T-cell (primary cell): ENCODE measurements at regions not wholly inside any gene's neighbourhood (a gene's known extent, or its start where the extent isn't known, plus 50 kb on each side); places are given as distances from the start of the nearest gene placed in this dataset.
"Not testable (repeated sequence)": the region's sequence is repeated elsewhere in the genome, so short reads cannot be mapped to it uniquely, and the experiment has no call there.

Experiments
- ATAC-seq, 4 experiments: fragments of 200-7000 bp in 3 of 4; fragments of 150-1000 bp in 1 of 4; cut with Tn5 transposase; replicated peaks in 1 of 4; 1 replicate in 3 of 4; 2 replicates in 1 of 4; pipeline ENCODE4 v1.10.0; 2021; ENCODE audit warnings: moderate library complexity in 3 of 4, mild to moderate bottlenecking in 2 of 4, moderate number of reproducible peaks in 1 of 4
- CTCF ChIA-PET, 2 donors: fragments of 300-600 bp; sonication (Branson Sonifier 250); formaldehyde crosslinking; loops; one replicate each; lab custom pipeline; 2022; ENCODE audit warnings: antibody characterized with exemption in 2 of 2; lab: Charles Lee
- POLR2A ChIA-PET, 2 donors: fragments of 300-600 bp; sonication (Branson Sonifier 250); formaldehyde crosslinking; loops; one replicate each; lab custom pipeline; 2022; ENCODE audit warnings: antibody characterized with exemption in 2 of 2; lab: Charles Lee
- DNase-seq, 35 experiments: peaks; one replicate each; pipeline versions ENCODE4 v3.0.0 to v3.0.0-alpha.2; 2013 to 2023
- H3K27ac ChIP-seq: one replicate; pipeline ENCODE4 v1.5.1; 2013; ENCODE audit warnings: low read length
- H3K27me3 ChIP-seq, 2 experiments: replicated peaks in 1 of 2; 1 replicate in 1 of 2; 2 replicates in 1 of 2; pipeline versions ENCODE4 v1.6.1 to v1.7.0; 2013; ENCODE audit warnings: low read length in 1 of 2, mixed read lengths in 1 of 2; ENCODE audit not compliant: control insufficient read depth in 2 of 2, insufficient read depth in 2 of 2; ENCODE audit errors: extremely low read depth in 1 of 2
- H3K36me3 ChIP-seq, 2 donors: 1 replicate in 1 of 2; 2 replicates in 1 of 2; pipeline versions ENCODE4 v1.6.1 to v1.7.0; 2013; ENCODE audit warnings: low read length in 1 of 2; ENCODE audit not compliant: control insufficient read depth in 2 of 2, insufficient read depth in 1 of 2; ENCODE audit errors: extremely low read depth in 1 of 2
- H3K4me1 ChIP-seq, 2 experiments: 1 replicate in 1 of 2; 2 replicates in 1 of 2; pipeline versions ENCODE4 v1.6.1 to v1.7.0; 2013; ENCODE audit warnings: low read length in 2 of 2, mixed read lengths in 1 of 2; ENCODE audit not compliant: insufficient read depth in 2 of 2, control insufficient read depth in 1 of 2; ENCODE audit errors: extremely low read depth in 1 of 2
- H3K4me3 ChIP-seq, 2 donors: 1 replicate in 1 of 2; 2 replicates in 1 of 2; pipeline versions ENCODE4 v1.5.1 to v1.7.0; 2013; ENCODE audit warnings: mild to moderate bottlenecking in 2 of 2, low read length in 1 of 2, moderate library complexity in 1 of 2; ENCODE audit not compliant: control insufficient read depth in 1 of 2; ENCODE audit errors: extremely low read depth in 1 of 2
- H3K9me3 ChIP-seq: 2 replicates; pipeline ENCODE4 v1.7.0; 2013
- H3K27ac Mint-ChIP-seq, 2 donors: one replicate each; pipeline ENCODE4 v1.8.0; 2020 to 2021; ENCODE audit warnings: mild to moderate bottlenecking in 2 of 2, mixed read lengths in 2 of 2
- H3K27me3 Mint-ChIP-seq, 2 donors: one replicate each; pipeline ENCODE4 v1.8.0; 2021 to 2022; ENCODE audit warnings: mixed read lengths in 2 of 2
- H3K36me3 Mint-ChIP-seq: one replicate; pipeline ENCODE4 v1.8.0; 2021; ENCODE audit warnings: mixed read lengths
- H3K4me1 Mint-ChIP-seq, 3 donors: one replicate each; pipeline ENCODE4 v1.8.0; 2020 to 2022; ENCODE audit warnings: mixed read lengths in 3 of 3, mild to moderate bottlenecking in 1 of 3
- H3K4me3 Mint-ChIP-seq, 3 donors: one replicate each; pipeline ENCODE4 v1.8.0; 2020 to 2022; ENCODE audit warnings: mild to moderate bottlenecking in 3 of 3, mixed read lengths in 3 of 3, moderate library complexity in 3 of 3
- H3K9me3 Mint-ChIP-seq, 3 donors: one replicate each; pipeline ENCODE4 v1.8.0; 2020 to 2022; ENCODE audit warnings: mixed read lengths in 3 of 3
- WGBS: methylation state at CpG from one replicate; pipeline ENCODE4 v1.1.5; 2013; ENCODE audit warnings: missing lambda C conversion rate; ENCODE audit not compliant: insufficient coverage; 5-methylcytosine and 5-hydroxymethylcytosine counted together

- H3K27me3 Mint-ChIP-seq = no peaks in the 10 kb centered on the region
- Histone ChIP-seq H3K4me3 (no peak overlapping the region), H3K36me3 (no peaks in the 10 kb centered on the region), H3K4me1 (no peaks in the 10 kb centered on the region), H3K9me3 (no peaks in the 10 kb centered on the region), H3K27ac (no peak overlapping the region), H3K27me3 (no peaks in the 10 kb centered on the region)
- H3K36me3 Mint-ChIP-seq = no peaks in the 10 kb centered on the region
- no peak overlapping the region for H3K27ac Mint-ChIP-seq
- H3K4me1 Mint-ChIP-seq = no peaks in the 10 kb centered on the region
- ChIA-PET CTCF (interaction anchor here (0.5 to 0.8 kb wide), 3 partner anchors 241 to 790 kb away, joined by 3 to 6 read pairs (median 3); no protein-coding TSS in a partner anchor), POLR2A (no interaction called here)
- no peaks in the 10 kb centered on the region for H3K9me3 Mint-ChIP-seq
- H3K4me3 Mint-ChIP-seq = no peak overlapping the region
- no CpG with 5 or more reads among the region's 3 CpGs for WGBS
- no peak for DNase-seq
- no peak for ATAC-seq
These were observed 362.8 kb upstream of the RPS23 start for GRCh38 chr5:82640916-82641315.

GRCh38 chr5:82639393-82640144, 361.4 kb upstream of the RPS23 start:
- no peak overlapping the region for H3K4me3 Mint-ChIP-seq
- WGBS = 45% methylated on average over 1 of the region's 2 CpGs
- DNase-seq (no peak), ATAC-seq (no peak)
- no peak overlapping the region for H3K4me3 ChIP-seq
- no peak overlapping the region for H3K27ac Mint-ChIP-seq
- H3K4me1 Mint-ChIP-seq = no peaks in the 10 kb centered on the region
- H3K27ac ChIP-seq = no peak overlapping the region
- H3K36me3 Mint-ChIP-seq = no peaks in the 10 kb centered on the region
- H3K9me3 ChIP-seq = no peaks in the 10 kb centered on the region
- CTCF ChIA-PET = interaction anchor here in 1 of 2 donors (0.7 kb wide), 1 partner anchor 701 kb away, joined by 3 read pairs; no protein-coding TSS in a partner anchor
- no peaks in the 10 kb centered on the region for H3K4me1 ChIP-seq
- POLR2A ChIA-PET = no interaction called here
- H3K36me3 ChIP-seq = no peaks in the 10 kb centered on the region
- no peaks in the 10 kb centered on the region for H3K27me3 Mint-ChIP-seq
- H3K9me3 Mint-ChIP-seq = no peaks in the 10 kb centered on the region
- H3K27me3 ChIP-seq = no peaks in the 10 kb centered on the region

DNA sequence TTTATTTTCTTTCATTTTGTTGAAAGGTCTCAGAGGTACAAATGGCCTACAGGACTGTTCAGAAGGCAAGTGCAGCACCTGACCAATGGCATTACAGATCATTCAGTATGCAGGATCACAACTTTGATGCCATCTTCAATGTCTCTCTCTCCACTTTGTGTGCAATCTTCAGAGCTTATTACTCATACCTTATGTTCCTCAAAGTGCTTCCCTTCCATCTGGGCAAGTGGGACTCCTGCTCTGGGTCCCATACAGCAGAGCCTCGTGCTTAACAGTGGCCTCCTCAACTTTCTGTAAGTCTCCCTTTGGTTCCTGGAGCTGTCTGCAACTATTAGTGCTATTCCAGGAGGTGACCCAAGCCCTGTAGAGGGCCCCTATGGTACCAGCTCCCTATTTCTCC, 358.4 kb upstream of the RPS23 start:
- H3K27ac ChIP-seq = no peak overlapping the region
- no peaks in the 10 kb centered on the region for H3K27me3 Mint-ChIP-seq
- no peaks in the 10 kb centered on the region for H3K36me3 ChIP-seq
- DNase-seq (no peak), ATAC-seq (no peak)
- H3K27me3 ChIP-seq = no peaks in the 10 kb centered on the region
- 71% methylated on average over 1 of the region's 1 CpG for WGBS
- H3K4me1 Mint-ChIP-seq = no peaks in the 10 kb centered on the region
- H3K36me3 Mint-ChIP-seq = no peaks in the 10 kb centered on the region
- ChIA-PET POLR2A (no interaction called here), CTCF (no interaction called here)
- no peak overlapping the region for H3K4me3 Mint-ChIP-seq
- H3K4me3 ChIP-seq = no peak overlapping the region
- H3K9me3 Mint-ChIP-seq = no peaks in the 10 kb centered on the region
- H3K4me1 ChIP-seq = no peaks in the 10 kb centered on the region
- no peak overlapping the region for H3K27ac Mint-ChIP-seq
- H3K9me3 ChIP-seq = no peaks in the 10 kb centered on the region

DNA sequence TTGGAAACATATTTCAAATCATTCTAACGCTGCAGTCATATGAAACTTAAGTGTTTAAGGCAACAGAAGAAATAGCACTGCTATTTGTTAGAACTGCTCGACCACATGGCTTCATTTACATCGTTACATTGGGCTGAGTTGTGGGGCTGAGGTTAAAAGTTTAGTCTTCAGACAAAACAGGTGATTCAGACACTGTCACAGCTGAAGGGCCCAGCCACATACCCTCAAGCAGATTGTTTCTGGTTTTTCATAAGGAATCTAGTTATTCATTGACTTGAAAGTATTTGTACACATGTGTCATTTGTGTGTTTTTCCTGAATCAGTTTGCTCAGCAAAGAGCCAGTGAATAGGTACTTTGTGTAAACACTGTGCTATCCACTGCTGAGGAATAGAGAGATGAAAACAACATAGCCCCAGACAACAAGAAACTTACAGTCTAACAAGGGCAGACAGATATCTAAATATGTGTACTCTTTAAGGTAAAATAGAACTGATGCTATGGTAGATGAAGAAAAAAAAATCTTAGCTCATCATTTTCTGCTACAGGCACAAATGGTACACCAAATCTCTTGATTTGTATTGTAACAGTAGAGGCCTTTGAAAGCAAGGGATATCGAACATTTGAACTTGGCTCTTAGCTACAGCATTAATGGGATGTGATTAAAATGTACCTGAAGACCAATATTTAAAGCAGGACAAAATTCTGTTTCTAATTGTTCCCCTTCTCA, 357.6 kb upstream of the RPS23 start:
- ATAC-seq (no peak), DNase-seq (no peak)
- no peaks in the 10 kb centered on the region for H3K27me3 ChIP-seq
- no peaks in the 10 kb centered on the region for H3K4me1 ChIP-seq
- H3K9me3 ChIP-seq = no peaks in the 10 kb centered on the region
- H3K9me3 Mint-ChIP-seq = no peaks in the 10 kb centered on the region
- no peak overlapping the region for H3K27ac Mint-ChIP-seq
- no peaks in the 10 kb centered on the region for H3K36me3 Mint-ChIP-seq
- H3K27me3 Mint-ChIP-seq = no peaks in the 10 kb centered on the region
- H3K27ac ChIP-seq = no peak overlapping the region
- H3K4me3 Mint-ChIP-seq = no peak overlapping the region
- H3K36me3 ChIP-seq = no peaks in the 10 kb centered on the region
- POLR2A ChIA-PET = no interaction called here
- no peaks in the 10 kb centered on the region for H3K4me1 Mint-ChIP-seq
- WGBS = 83% methylated on average over 1 of the region's 4 CpGs
- H3K4me3 ChIP-seq = no peak overlapping the region
- CTCF ChIA-PET = no interaction called here

DNA sequence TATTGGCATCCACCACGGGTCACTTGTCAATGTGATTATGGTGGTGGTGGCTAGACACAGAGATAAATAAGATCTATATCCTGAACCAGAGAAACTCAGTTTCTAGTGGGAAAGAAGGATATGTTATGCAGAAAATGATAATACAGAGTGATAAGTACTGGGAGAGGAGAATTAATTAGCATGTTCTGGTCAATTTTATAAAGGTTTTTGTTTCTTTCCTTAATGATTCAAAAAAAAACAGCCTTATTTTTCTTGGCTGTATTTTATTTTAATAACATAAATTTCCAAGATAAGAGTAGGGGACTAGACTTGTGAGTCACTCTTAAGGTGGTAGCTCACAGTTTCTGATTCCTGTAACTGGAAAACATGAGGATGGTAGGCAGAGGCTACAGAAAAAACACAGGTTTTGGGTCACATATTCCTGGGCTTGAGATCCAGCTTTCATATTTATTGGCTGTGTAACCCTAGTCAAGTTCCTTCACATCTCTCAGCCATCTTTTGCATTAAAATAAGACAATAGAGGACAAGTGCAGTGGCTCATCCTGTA, 350.3 kb upstream of the RPS23 start:
- no peak overlapping the region for H3K27ac Mint-ChIP-seq
- no peak overlapping the region for H3K4me3 Mint-ChIP-seq
- H3K27me3 ChIP-seq = no peaks in the 10 kb centered on the region
- H3K36me3 ChIP-seq = no peaks in the 10 kb centered on the region
- no peaks in the 10 kb centered on the region for H3K4me1 Mint-ChIP-seq
- no peak overlapping the region for H3K4me3 ChIP-seq
- ATAC-seq (no peak), DNase-seq (no peak)
- H3K9me3 ChIP-seq = no peaks in the 10 kb centered on the region
- ChIA-PET CTCF (no interaction called here), POLR2A (no interaction called here)
- no CpG with 5 or more reads among the region's 1 CpG for WGBS
- H3K27ac ChIP-seq = no peak overlapping the region
- no peaks in the 10 kb centered on the region for H3K36me3 Mint-ChIP-seq
- H3K4me1 ChIP-seq = no peaks in the 10 kb centered on the region
- no peaks in the 10 kb centered on the region for H3K27me3 Mint-ChIP-seq
- H3K9me3 Mint-ChIP-seq = no peaks in the 10 kb centered on the region

GRCh38 chr5:82626905-82627591, 348.9 kb upstream of the RPS23 start:
- H3K27me3 Mint-ChIP-seq, H3K36me3 Mint-ChIP-seq, H3K4me3 ChIP-seq, H3K27me3 ChIP-seq, H3K27ac ChIP-seq, H3K4me3 Mint-ChIP-seq, POLR2A ChIA-PET, H3K4me1 ChIP-seq, CTCF ChIA-PET, H3K36me3 ChIP-seq, DNase-seq, H3K4me1 Mint-ChIP-seq, H3K9me3 Mint-ChIP-seq, H3K9me3 ChIP-seq, ATAC-seq, H3K27ac Mint-ChIP-seq: not testable (repeated sequence)
- WGBS = 64% methylated on average over 2 of the region's 4 CpGs
